Dermis microvascular lymphatic vessel endothelial cell (primary cell): ENCODE measurements at regions not wholly inside any gene's neighbourhood (a gene's known extent, or its start where the extent isn't known, plus 50 kb on each side); places are given as distances from the start of the nearest gene placed in this dataset.

Experiments
- DNase-seq, 2 donors: peaks; one replicate each; pipeline versions ENCODE4 v3.0.0 to v3.0.0-alpha.2; 2010; ENCODE audit warnings: low read depth in 2 of 2

- no peak for DNase-seq
Observed at GRCh38 chr1:38291906-38292521, 245.4 kb upstream of the POU3F1 start.

DNA sequence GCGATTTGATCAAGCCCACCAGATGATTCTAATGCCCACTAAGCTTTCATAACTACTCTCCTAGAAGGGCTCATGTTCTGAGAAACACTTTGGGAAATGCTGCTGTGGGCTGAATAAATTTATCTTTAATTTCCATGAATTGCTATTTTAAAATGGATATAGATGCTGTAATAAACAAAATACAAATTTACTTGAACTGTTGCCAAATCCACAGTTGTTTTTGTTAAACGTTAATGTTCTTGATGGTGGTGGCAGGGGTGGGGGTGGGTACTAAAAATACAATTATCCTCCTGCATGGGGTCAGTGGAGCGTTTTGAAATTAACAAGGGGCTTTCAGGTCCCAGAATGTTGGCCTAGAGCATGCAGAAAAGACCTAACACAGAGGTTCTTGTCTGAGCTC is 244.7 kb upstream of the POU3F1 start:
- no peak for DNase-seq

DNA sequence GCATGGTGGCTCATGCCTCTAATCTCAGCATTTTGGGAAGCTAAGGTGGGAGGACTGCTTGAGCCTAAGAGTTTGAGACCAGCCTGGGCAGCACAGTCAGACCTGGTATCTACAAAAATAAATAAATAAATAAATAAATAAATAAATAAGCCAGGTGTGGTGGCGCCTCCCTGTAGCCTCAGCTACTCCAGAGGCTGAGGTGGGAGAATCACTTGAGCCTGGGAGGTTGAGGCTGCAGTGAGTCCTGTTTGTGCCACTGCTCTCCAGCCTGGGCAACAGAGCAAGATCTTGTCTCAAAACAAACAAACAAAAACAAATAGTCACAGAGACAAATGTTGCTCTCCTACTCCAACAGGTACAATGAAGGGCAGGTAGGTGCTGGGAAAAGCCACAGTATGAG is 242.4 kb upstream of the POU3F1 start:
- no peak for DNase-seq

DNA sequence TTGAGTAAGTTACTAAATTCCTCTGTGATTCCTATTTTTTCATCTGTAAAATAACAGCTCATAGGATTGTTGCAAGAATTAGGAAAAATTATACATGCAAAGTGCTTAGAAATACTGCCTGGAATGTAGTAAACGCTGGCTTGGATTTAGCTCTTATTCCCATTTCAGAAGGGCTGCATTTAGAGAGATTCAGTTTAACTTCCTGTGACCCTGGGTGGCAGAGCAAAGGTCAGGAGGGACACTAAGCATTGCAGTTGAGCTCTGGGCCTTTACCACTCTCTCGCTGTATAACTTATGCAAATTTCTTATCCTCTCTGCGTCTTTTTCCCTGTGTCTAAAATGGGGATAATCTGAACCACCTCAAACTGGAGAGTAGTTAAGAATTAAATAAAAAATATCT is 241.0 kb upstream of the POU3F1 start:
- no peak for DNase-seq

GRCh38 chr1:38287036-38287435 is 240.4 kb upstream of the POU3F1 start:
- DNase-seq, result no peak

DNA sequence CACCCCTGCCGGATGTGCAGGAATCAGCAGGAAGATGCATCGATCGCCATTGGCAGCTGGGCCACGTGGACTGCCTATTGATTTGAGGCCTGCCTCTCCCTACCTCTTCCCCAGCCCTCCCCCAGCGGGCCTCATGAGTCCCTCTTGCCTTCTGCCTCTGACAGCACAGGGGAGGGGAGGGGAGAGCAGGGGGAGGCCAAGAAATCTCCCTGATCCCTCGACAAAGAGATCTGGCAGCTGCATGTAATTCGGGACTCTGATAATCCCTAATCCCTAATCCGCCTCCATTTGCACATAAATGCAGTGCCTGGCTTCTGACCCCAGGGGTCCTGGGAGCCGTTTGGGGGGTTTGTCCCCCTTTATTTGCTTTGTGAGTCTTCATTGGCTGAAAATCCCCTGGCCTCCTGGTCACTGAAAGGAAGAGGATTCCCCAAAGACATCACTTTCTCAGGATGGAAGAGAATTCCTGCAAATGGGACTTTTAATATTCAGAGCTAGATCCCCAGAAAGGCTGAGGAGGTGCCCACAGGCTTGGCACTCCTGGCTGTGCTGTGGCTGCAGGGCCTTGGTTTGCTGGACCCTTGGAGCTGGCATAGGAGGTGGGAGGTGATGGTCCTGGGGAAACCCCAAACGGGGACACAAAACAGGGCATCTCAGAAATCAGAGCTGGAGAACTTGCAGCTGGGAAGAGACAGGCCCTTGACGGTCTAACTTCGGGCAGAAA is 239.4 kb upstream of the POU3F1 start:
- DNase-seq, result no peak

DNA sequence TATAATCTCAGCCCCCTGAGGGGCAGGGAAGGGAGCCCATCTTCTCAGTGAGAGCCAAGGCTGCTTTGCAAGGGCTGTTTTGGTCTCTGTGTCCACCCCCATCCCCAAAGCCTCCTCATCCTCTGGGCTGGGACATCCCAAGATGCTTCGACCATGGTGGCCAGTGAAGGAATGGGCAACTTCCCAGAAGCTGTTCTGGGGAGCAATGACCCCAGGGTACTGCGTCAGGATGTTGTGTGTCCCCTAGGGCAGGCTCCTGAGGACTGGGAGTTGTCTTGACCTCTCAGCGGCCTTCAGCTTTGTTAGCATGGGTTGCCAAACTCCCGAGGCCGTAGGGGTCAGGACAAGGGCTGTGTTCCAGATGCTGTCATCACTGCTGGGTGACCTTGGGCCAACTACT is 238.4 kb upstream of the POU3F1 start:
- DNase-seq, result no peak

DNA sequence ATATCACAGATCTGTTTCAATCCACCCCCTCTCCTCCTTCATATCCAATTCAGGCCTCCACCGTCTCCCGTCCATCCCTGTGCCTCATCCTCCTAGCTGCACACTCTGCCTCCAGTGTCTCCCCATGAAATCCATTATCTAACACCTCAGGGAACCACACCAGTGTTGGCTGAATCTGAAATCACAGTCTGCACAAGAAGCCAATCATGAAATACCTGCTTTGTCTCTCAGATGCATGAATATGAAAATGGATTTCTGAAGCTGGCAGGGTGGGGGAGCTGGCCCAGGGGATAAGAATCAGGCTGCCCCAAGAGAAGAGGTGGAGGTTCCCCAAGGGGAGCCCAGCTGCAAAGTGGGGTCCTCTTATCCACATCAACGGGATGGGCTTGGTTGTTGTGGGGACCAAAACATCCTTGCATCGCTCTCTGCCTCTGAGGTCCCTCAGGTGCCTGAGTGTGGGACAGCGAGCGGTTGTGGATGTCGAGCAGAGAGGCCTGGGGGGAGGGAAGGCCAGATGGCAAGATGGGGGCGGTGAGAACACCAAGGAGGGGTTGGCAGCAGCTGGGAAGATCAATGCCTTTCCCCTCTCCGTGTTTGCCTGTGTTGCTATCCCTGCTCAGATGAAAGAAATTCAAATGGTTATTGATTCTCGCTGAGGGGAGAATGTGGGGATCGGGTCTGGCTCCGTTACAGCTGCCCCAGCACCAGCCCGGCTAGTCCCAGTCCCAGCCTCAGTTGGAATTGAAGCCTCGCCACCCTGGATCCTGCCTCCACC is 237.3 kb upstream of the POU3F1 start:
- no peak for DNase-seq

GRCh38 chr1:38279148-38279547 is 232.6 kb upstream of the POU3F1 start:
- no peak for DNase-seq

DNA sequence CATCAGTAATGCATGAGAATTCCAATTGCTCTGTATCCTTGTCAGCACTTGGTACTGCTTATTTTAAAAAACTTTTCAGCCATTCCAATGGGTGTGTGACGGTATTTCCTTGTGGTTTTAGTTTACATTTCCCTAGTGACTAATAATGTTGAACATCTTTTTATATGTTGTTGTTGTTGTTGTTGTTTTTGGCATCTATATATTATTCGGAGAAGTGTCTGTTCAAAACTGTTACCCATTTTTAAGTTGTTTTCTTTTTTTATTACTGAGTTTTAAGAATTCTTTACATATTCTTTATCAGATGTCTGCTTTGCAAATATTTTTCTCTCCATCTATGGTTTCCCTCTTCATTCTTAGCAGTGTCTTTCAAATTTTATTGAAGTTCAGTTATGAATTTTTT is 231.1 kb upstream of the POU3F1 start:
- no peak for DNase-seq

DNA sequence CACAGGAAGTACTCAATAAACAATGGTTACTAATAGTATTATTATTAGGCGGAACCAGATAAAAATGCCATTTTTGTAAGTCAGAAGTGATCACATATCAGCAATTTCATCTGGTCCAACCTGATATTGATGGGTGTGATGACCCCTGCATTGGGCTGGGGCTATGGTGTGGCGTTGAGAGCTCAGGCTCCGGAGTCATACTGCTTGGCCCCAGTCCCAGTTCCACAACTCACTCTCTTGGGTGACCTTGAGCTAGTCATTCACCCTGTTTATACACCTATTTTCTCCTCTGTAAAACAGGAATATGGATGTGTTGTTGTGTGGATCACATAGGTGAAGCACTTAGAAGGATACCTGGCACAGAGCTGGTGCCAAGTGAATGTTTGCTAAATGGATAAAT is 229.4 kb upstream of the POU3F1 start:
- DNase-seq, result no peak

- DNase-seq, result peak in 1 of 2 donors; percentile 30
Observed at GRCh38 chr1:38274974-38275373, 228.4 kb upstream of the POU3F1 start.

DNA sequence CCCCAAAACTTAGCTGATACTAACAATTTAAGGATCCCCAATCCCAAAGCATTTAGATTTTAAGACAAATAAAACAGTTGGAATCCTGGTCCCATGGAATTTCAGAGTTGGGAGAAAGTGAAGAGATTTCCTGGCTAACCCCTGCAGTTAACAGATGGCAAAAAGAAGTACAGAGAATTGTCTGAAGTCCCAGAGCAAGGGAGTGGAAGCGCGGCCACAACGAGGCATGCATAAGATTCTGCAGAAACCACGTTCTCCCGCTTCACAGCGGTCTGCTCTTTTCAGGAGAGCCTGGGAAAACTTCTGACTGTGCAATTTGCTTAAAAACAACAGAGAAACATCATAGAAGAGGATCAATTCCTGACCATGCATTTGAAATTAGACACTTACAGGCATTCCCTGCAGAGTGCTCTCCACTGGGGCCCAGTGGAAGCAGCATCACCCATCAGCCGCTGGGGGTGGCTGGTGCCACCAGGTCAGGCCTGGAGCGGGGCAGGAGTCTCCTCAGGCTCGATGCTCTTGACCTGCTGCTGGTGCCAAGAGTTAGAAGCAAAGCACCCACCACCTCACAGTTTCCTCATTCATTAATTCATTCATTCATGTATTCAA is 226.7 kb upstream of the POU3F1 start:
- no peak for DNase-seq

DNA sequence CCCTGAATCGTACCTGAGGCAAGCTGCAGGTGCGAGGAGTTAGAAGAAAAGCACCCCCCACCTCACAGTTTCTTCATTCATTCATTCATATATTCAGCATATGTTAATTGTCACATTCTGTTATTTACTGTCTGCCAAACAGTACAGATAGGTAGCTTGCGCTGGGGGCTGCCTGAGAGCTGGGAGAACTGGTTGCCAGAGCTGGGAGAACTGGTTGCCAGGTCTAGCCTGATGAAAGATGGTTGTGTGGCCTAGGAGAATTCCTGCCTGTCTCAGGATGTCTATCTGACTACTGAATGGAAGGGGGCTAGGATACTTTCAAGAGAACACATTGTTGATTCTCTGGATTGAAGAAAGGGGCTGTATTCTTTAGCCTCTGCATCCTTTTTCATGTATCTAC is 225.9 kb upstream of the POU3F1 start:
- no peak for DNase-seq

DNA sequence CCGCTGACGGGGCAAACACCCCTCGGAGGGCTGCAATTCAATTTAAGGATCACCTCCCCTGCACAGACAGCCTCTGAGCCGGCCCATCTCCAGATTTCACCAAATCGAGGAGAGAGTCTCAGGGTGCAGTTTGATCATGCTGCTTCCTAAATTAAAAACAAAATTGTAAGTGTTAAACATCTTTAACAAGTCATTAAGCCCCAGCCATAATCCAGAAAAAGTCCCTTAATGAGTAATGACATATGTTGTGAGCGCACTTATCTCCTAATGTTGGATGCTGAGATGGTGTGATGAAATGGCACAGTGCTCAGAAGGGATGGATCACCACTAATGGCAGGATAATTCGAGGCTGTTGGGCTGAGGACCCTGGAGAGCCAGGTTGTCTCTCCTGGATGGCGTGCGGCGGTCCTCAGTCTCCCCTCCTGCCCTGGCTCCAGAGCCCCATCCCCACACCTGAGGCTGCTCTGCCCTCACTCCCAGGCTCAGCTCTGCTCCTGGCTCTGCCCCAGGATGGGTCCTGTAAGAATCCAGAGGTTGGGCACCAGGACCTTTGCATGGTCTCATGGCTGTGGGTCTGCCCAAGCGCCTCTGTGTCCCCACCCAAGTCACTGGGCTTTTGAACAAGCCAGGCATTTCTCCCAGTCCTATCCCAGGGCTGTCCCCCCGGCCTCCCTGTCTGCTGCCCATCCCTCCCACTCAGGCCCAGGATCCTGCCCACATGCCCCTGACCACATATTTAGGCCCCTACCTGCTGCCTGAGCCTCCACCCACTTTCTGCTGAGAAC is 224.4 kb upstream of the POU3F1 start:
- no peak for DNase-seq

GRCh38 chr1:38269923-38270848 is 223.6 kb upstream of the POU3F1 start:
- DNase-seq, result no peak

DNA sequence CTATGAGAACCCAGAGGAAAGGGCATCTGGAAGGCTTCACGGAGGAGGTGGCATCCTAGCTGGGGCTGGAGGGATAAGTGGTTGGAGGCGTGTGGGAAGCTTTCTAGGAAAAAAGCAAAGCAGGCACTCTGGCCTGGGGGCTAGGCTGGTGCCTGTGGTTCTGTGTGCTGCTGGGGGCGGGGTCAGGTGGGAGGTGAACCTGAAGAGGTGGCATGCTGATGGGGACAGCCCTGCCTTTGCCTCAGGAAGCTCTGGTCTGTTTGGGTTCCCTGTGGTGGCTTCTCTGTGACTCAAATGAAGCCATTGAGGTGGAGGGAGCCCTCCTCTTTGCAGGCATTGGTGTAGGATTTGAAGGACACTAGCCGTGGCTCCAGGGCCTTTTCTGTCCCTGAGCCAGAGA is 221.6 kb upstream of the POU3F1 start:
- DNase-seq, result no peak

DNA sequence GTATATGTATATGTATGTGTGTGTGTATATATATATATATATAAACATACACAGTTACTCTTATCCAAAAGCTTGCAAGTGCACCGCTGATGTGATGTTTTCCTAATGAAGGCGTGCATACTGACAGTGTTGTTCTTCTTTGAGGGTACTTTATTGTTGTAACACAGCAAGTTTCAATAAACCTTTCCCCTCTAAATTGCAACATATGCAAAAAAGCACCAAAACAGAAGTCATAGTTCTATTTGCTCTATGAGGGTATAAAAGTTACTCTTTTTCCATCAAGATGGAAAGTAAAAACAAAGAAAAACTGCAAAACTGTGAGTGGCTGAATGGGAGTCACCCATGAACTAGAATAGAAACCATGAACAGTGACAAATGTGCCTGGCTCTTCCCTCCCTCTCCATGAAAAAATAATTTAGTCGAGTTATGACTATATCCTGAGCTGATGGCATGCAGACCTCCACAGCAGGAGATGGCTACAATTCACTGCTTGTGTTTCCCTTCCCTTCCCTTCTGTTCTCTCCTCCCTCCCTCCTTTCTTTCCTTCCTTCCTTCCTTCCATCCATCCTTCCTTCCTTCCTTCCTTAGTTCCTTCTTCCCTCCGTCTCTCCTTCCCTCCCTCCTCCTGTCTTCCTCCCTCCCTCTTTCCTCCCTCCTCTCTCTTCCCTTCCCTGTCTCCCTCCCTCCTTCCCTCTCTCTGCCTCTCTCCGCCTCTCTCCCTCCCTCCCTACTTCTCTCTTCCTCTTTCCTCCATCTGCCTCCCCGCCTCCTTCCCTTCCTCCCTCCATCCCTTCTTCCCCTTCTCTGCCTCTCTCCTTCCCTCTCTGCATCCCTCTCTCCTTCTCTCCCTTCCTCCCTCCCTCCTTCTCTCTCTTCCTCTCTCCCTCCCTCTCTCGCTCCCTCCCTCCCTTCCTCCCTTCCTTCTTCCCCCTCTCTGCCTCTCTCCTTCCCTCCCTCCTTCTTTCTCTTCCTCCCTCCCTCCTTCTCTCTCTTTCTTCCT is 220.7 kb upstream of the POU3F1 start:
- DNase-seq, result no peak

DNA sequence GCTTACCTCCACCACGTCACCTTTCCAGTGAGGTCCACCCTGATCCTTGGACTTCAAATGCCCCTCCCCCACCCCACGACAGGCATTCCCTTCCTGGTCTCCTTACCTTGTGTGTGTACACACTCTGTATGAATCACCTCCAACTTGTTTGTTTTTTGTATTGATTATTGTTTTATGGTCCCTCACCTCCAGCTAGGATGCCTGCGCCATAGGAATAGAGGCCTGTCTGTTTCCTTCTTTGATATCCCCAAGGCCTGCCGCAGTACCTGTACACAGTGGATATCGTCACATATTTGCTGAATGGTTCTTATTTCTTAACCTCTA is 219.6 kb upstream of the POU3F1 start:
- no peak for DNase-seq
